Adrenal gland (tissue), 5 donors: ENCODE measurements at regions not wholly inside any gene's neighbourhood (a gene's known extent, or its start where the extent isn't known, plus 50 kb on each side); places are given as distances from the start of the nearest gene placed in this dataset.

Experiments
- POLR2A ChIP-seq, 2 donors: fragments of 450-650 bp; IDR thresholded peaks; one replicate each; pipeline ENCODE4 v1.6.1; 2017; ENCODE audit warnings: antibody characterized with exemption in 2 of 2, mild to moderate bottlenecking in 2 of 2, moderate library complexity in 1 of 2
- TF ChIP-seq, protein P1 (sequence below), 6 experiments: fragments of 450-650 bp in 4 of 6; fragments of 200-600 bp in 2 of 6; sonication (generic) in 1 of 6; IDR thresholded peaks; 1 replicate in 5 of 6; 2 replicates in 1 of 6; pipeline versions ENCODE4 v1.5.1 to v1.8.0; 2016 to 2021; ENCODE audit warnings: antibody characterized with exemption in 6 of 6, mild to moderate bottlenecking in 2 of 6, moderate library complexity in 1 of 6
- donor health status: DM: no; HTN: no; CAD: no.

DNA sequence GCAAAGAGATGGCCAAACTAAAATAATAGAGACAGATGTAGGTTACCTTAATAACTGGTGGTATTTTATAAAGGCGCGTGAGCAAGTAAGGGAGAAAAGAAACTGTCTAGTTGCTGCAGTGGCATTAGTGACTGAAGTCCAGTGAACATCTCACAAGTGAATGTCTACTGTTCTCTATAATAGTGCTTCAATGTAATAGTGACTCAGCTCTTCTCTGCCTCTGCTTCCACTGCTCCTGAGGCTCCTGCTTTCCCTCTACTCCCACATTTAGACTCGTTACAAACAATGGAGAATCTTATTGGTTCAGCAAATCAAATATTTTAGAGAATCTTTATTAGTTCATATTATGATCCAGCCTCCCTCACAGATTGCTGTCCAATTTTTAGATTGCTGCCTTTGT lies 779.1 kb upstream of the HTR2C start:
- TF ChIP-seq, protein P1, sequence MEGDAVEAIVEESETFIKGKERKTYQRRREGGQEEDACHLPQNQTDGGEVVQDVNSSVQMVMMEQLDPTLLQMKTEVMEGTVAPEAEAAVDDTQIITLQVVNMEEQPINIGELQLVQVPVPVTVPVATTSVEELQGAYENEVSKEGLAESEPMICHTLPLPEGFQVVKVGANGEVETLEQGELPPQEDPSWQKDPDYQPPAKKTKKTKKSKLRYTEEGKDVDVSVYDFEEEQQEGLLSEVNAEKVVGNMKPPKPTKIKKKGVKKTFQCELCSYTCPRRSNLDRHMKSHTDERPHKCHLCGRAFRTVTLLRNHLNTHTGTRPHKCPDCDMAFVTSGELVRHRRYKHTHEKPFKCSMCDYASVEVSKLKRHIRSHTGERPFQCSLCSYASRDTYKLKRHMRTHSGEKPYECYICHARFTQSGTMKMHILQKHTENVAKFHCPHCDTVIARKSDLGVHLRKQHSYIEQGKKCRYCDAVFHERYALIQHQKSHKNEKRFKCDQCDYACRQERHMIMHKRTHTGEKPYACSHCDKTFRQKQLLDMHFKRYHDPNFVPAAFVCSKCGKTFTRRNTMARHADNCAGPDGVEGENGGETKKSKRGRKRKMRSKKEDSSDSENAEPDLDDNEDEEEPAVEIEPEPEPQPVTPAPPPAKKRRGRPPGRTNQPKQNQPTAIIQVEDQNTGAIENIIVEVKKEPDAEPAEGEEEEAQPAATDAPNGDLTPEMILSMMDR (IDR thresholded peaks at IDR 0.05), result no peak
- TF ChIP-seq POLR2A (IDR thresholded peaks at IDR 0.05), result no peak
